OCI-M2 (cell line): ENCODE measurements at regions not wholly inside any gene's neighbourhood (a gene's known extent, or its start where the extent isn't known, plus 50 kb on each side); places are given as distances from the start of the nearest gene placed in this dataset.

Experiments
- DNase-seq: peaks from one replicate; lab custom pipeline; 2025; ENCODE audit not compliant: unreplicated experiment; lab: John Stamatoyannopoulos, UW

DNA sequence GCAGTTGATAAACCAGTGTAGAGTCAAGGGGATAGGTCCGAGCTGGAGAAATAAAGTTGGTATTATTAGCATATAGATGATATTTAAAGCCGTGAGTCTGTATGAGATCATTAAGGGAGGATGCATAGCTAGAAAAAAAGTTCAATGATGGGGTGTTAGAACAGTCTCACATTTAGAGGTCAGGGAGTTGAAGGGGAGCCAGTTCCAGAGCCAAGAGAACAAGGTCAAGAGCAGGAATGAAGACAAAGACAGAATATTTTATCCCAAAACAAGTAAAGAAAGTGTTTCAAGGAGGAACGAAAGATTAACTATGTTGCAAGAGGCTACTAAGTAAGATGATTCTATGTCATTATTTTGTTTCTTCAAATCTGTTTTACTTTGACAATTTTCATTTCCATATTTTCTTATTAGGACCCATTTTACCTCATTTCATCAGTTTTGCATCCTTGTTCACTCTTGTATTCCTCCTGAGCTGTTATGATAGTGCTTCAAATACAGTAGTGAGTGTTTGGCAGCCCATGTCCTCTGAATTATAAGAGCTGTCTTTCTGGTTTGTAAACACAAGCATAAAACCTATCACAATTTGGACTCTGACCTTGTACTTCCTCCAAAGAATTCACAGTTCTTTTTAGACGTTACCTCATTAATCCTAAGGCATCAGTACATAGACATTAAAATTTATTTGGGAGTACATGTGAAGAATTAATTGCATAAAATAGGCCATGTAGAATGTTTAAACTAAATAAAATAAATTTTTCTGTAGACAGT is 695.7 kb upstream of the NECTIN3 start:
- no peak for DNase-seq

DNA sequence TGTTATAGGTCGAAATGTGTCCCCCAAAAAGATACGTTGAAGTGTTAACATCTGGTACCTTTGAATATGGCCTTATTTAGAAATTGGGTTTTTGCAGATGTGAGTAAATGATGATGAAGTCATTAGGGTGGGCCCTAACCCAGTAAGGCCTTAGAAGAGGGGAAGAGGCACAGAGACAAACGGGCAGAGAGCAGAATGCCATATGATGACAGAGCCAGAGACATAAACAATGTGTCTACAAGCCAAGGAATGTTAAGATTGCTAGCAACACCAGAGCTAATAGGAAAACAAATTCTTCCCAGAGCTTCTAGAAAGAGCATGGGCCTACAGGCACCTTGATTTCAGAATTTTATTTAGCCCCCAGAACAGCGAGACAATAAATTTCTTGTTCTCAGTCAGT is 693.1 kb upstream of the NECTIN3 start:
- DNase-seq: no peak

DNA sequence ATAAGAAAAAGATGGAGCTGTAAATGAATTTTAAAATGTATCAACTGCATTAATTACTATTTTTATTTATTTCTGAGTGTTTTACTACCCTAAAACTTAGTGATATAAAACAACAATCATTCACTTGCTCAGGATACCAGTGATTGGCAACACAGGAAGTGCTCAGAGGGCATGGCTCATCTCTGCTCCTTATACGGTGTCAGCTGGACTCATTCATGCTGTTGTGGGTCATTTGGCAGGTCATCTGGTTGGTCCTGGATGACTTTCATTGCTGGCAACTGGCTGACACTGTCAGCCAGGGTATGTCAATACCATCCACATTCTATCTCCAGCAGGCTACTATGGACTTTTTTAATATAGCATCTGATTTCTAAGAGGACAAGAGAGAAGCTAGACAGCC is 689.6 kb upstream of the NECTIN3 start:
- DNase-seq: no peak

DNA sequence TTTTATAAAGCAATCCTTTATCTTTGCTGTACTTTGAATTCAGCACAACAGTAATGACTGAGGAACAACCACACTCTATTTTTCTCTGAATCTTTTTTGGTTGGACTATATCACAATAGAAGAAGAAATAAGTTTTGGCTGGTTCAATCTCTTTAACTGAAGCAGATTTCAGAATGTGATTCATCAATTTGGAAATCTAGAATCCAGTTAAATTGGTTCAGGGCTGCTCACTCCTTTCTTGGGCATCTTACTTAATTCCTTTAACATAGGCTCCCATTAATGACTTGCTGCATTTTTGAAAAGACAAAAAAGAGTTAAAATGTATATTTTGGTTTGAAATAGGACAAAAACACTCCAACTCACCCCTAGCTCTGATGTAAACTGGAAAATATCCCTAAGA is 688.3 kb upstream of the NECTIN3 start:
- no peak for DNase-seq

DNA sequence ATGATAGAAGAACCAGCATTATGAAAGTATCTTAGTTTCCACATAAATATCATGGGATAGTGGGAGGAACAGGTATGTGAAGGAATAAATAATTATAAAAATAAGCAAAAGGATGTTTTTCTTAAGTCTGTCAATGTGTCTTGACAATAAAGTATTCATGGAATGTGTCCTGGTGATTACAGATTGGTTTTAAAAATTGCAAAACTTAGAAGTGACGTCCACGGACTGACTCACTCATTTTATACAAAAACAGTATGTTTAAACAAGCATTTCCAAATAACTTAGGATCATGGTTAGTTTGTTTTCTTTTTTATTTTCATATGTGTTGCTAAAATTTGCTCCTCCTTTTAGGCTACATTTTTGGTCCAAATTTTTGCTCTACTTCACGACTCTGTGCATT is 687.0 kb upstream of the NECTIN3 start:
- DNase-seq: no peak

DNA sequence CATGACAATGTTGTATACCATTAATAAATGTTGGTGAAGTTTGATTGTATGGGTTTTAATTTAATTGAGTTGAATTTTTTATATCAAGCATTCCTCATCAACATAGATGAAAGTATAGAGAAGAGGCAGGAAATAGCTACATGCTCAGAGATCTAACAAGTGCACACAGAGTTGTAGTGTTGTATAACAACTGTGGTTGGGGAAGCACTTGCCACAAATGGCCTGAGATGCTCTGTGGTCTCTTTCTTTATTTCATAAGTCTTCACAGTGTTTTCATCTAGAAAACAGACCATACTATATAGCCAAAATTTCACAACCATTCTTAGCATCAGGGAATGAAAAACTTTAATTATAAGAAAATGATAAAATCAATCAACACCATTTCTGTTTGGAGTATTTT is 682.6 kb upstream of the NECTIN3 start:
- DNase-seq: no peak

DNA sequence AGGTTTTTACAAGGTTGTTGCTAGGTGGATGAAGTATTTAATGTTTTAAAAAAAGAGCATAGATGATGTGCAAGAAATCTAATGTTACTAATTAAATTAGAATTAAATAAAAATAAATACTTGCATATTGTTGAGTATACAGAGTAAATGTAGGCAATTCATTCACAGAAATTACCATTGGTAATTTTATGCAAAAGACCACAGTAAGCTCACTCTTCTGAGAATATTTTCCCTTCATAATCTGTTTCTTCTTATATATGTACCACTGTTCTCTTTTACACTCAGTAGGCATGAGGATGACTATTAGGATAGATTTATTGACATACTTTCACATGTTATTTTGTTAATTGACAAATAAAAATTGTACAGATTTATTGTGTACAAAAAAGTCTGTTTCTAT is 681.2 kb upstream of the NECTIN3 start:
- DNase-seq: no peak

DNA sequence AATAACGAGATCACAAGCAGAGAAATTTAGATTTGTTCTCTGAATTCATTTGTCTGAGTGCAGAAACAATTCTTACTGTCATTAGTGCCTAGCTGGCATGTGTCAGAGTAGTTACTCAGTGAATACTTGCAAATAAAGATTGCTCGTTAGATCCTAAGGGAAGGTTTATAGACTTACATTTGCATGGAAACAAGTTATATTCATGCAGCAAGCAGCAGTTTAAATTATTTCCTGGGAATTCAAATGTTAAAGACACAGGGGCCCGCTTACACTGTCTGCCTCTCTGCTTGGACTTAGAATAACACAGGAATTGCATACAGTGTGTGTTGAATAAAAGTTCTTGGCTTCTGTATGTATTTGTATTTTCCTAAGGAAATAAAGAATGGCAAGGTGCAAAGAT is 680.6 kb upstream of the NECTIN3 start:
- DNase-seq: no peak

DNA sequence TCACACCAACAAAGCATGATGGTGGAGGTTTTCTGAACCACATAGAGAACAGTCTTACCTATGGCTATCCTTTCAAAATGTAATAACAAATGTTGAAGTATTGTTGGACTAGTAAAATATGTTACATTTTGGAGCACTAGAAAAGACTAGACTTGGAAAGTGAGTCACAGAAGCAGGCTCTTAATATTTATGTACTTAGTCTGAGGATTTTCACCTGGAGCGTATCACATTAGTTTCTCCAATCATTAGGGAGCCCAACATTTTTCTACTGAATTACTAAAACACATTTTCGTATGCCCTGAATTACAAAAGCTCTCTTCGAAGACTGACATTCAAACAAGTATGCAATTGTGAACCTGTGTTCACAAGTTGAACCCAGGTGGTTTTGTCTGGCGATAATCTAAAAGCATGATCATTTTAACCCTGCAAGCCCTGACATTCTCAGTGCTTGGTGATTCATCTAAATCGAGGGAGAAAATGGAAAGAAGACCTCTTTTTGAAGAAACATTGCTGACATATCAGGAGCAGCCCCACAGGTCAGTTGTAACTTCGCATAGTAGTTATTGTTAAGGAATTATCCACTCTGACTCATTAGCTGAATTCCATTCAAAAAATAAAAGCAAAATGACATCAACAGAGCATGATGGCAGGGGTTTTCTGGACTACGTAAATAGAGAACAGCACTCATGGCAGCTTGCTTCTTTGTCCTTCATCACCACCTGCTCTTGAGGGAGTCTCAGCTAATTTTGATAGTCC is 679.8 kb upstream of the NECTIN3 start:
- DNase-seq: no peak

DNA sequence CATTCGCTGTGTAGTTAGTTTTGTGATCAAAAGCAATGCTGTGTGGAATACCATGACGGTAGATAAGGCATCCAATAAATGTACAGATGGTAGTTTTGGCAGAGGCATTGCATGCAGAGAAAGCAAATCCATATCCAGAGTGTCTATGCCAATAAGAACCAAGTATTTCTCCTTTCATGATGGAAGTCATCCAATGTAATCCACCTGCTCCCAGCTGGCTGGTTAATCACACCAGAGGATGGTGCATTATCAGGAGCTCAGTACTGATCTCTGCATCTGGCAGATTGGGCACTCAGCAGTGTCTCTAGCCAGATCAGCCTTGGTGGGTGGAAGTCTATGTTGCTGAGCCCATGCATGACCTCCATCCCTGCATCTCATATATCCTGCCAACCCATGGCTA is 677.7 kb upstream of the NECTIN3 start:
- no peak for DNase-seq

DNA sequence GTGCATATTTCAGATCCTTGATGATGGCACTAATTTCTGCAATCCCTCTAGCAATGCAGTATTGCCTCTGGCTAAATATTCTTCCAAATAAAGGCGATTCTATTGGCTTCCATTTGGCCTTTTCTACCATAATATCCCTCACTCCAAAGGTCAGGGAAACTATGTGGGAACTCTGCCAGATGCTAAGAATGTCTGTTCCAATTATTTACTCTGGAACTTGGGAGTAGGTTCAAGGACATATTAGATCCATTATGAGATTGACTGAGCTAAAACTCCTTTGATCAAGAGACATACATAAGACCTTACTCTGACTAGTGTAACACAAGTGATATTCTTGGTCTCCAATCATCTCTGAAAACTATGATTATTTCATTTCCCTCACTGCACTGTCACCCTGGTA is 674.5 kb upstream of the NECTIN3 start:
- DNase-seq: no peak

DNA sequence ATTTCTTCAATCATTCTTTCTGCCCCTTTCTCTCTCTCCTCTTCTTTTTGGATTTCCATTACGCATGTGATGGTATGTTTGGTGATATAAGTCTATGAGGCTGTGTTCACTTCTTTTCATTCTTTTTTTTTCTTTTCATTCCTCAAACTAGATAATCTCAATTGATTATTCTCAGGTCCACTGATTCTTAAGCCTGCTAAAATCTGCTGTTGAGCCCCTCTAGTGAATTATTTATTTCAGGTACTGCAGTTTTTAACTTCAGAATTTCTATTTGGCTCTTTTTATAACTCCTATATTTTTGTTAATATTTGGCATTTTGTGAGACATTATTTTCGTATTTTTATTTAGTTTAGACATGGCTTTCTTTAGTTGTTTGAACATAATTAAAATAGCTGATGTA is 671.3 kb upstream of the NECTIN3 start:
- DNase-seq: no peak

DNA sequence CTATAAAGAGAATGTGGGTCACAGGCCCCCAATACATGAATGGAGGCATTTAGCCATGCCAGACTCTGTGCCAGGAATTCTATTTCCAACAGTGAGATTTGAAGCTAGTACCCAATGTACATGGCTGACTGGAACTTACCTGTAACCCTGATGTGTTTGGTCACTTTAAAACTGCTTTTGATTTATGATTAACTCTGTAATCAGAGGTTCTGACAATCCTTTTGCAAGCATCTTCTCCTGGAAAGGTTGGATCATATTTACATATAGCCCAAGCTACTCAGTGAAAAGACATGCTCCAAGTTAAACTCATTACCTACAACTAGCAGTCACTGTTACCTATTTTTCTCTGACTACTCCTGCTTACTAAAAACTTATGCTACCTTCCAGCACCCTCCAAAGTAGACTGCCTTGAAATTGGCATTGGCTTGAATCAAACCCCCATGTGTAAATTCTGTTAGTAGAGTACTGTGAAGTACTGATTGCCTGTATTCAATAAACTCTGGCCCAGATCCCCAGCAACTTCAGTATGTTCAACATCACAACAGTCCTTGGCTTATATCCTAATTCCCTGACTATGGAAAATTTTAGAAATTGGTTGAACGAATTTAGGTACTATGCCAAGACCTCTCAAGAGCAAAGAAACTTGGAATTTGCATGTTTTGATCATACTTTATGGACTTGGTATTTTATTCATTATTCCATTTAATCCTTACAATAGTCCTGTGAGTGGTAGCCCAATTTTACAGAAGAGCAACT is 665.6 kb upstream of the NECTIN3 start:
- DNase-seq: no peak

DNA sequence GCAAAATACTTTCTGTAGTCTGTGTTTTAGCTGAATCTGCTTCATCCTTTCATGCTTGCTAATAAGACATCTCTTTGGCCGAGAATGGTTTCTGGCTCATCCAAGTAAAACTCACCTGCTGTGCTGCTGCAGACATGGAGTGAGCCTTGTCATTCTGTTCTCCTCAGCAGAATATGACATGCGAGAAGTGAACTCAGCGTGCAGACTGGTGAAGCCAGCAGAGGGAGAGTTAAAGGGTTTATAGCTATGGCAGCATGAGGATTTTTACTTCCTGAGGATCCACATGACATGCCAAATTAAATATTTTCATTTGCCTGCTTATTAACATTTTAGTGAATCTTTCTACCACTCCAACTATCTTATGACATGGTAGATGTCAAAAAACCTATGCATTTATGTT is 658.4 kb upstream of the NECTIN3 start:
- no peak for DNase-seq

DNA sequence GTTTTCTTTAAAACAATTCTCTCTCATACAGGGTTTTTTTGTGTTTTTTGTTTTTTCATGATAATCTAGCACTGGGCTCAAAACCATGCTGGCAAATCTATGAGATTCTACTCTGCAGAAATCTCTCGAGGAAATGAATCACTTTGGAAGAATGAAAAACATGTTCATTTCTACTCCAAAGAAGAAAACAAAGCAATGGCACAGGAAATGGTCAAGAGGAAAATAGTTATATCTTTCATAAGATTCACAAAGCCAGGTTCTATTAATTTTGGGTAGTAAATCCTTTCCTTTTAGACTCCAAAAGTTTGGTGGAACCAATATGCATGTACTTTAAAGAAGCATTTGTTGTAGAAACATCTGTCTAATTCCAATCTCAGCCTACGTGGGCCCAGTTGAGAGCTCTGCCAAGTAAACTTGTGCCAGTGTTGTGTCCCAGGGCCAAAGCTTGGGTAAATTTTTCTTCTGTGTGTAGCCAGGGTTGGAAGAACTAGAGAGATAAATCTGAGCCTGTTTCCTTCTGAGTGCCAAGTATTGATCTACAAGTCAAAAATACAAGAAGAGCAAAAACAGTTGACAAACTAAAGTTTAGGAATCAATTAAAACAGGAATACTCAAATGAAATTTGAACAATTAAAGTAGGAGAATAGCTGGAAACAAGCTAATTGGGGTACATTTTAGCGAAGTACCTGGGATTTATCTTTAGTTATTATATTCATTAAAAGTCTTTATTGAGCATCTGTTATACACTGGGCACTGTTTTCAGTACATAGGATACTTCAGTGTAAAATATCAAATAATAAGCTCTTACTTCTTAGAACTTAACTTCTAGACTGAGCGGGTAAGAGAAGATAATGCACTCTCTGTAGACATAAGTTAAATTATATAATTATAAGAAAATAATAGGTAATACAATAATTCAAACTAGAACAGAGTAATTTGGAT is 657.5 kb upstream of the NECTIN3 start:
- no peak for DNase-seq

DNA sequence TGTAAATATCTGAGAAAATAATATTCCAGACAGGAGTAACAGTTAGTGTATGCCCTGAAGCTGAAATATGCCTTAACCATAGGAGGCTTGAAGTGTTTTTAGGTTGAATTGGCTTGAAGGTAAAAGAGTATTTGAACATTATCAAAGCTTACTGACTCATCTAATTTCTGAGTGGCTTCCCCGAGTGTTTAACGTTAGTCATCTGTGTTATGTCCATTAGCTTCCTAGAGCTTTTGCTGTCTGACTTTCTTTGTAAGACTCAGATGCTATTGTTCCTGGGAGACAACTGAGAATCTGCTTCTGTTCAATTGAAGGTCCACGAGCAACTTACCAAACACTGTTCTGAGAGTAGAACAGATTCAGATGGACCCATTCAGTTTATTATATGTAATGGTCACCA is 656.8 kb upstream of the NECTIN3 start:
- DNase-seq: no peak

DNA sequence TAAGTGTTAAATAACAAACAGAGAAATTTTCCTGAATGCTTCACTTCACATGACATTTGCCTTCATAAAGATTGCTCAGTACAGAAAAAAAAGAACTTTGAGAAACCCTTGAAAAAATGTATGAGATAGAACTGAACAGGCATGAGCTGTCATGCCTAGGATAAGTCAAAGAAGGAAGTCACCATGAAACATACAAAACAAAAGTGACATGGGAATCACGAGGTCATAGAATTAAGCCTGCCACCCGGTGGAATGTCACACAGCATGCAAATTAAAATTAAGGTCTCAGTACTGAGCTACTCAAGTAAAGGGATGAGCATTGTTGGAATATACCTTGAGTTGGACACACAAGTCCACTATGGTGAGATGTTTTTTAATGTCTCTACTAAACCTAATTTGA is 652.5 kb upstream of the NECTIN3 start:
- no peak for DNase-seq

DNA sequence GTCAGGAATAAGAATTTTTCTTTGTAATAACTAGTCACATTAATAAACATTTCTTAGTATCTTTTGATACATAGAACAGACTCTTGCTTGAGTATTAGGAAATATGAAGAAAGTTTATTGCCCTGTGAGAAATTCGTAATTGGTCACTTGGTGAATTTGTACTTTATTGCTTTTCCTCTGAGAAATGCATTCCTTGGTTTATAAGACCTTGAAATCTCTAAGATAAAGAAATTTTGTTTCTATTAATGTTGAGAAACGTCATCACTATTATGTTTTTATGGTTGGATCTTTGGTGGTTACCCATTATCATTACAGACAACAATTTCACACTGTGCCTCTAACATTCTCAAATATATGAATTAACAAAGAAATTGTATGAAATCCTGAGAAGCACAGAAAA is 652.0 kb upstream of the NECTIN3 start:
- DNase-seq: no peak

DNA sequence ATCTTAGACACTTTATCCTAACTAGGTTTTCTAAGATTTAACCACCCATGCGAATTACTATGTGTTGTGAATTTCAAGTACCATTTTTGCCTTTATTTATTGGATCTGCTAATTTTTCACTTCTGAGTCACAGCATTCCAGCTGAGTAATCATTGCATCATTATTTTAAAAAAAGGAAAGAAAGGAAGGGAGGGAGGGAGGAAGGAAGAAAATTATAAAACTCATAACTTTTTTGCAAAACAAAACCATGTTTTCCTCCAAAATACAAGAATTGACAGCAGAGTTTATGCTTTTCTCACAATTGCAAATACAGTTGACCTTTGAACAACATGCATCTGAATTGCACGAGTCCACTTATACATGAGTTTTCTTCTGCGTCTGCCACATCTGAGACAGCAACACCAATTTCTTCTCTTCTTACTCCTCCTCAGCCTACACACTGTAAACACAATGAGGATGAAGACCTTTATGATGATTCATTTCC is 651.4 kb upstream of the NECTIN3 start:
- DNase-seq: no peak

DNA sequence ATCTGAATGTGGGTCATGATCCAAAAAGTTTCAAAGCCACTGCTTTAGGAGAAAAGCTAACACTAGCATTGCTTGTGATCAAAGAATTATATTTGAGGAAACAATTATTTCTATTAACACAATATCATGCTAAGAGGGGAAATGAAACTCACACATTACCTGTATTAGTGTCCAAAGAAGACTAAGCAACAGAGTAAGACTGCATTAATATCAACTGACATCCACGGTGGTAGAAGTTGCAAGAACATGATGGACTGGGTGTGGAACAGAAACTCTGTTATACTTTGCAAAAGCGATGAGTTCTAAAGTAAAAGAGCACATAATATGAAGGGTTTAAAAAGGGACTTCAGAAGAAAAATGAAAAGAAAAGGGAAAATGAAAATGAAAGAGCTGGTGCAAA is 648.3 kb upstream of the NECTIN3 start:
- DNase-seq: no peak

DNA sequence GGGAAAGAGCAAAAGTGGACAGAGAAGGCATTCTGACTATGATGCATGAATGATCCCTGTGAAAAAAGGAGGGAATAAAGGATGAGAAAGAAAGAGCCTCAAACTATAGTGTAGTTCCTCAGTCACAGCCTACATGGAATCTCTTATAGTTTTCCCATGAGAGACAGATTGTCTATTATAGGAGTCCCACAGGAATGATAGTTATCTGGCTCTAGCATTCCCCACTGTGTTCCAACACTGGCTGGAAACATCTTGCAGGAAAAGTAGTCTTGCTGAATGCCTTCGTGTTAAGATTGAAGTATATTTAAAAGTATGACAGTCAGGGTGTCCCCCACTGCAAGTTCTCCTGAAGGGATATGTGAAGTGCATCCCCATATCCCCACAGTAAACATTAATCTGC is 641.5 kb upstream of the NECTIN3 start:
- no peak for DNase-seq
